Nephron (organoid): ENCODE measurements at regions not wholly inside any gene's neighbourhood (a gene's known extent, or its start where the extent isn't known, plus 50 kb on each side); places are given as distances from the start of the nearest gene placed in this dataset.

Experiments used
- H3K27ac Mint-ChIP-seq, 3 experiments: 2 replicates each; pipeline ENCODE4 v1.8.0; 2020; ENCODE audit warnings: mixed read lengths in 3 of 3, mild to moderate bottlenecking in 2 of 3, moderate library complexity in 1 of 3
- H3K27me3 Mint-ChIP-seq: 2 replicates; pipeline ENCODE4 v1.8.0; 2021; ENCODE audit warnings: low read depth, mild to moderate bottlenecking, moderate library complexity, mixed read lengths
- H3K36me3 Mint-ChIP-seq: 2 replicates; pipeline ENCODE4 v1.8.0; 2020; ENCODE audit warnings: low read depth, mixed read lengths
- H3K4me1 Mint-ChIP-seq: 2 replicates; pipeline ENCODE4 v1.8.0; 2020; ENCODE audit warnings: mixed read lengths
- H3K4me3 Mint-ChIP-seq, 3 experiments: 2 replicates each; pipeline ENCODE4 v1.8.0; 2020; ENCODE audit warnings: mild to moderate bottlenecking in 3 of 3, mixed read lengths in 3 of 3, moderate library complexity in 2 of 3
- H3K9me3 Mint-ChIP-seq: 2 replicates; pipeline ENCODE4 v1.8.0; 2020; ENCODE audit warnings: mixed read lengths
- CTCF ChIP-seq, 3 experiments: fragments of 200-600 bp; sonication (generic); IDR thresholded peaks; one replicate each; pipeline ENCODE4 v1.5.0; 2021; ENCODE audit warnings: antibody characterized with exemption in 3 of 3; ENCODE audit not compliant: unreplicated experiment in 3 of 3

- H3K27ac Mint-ChIP-seq: no peak overlapping the region
- H3K4me1 Mint-ChIP-seq: peaks cover 16% of the 10 kb centered on the region
- no peaks in the 10 kb centered on the region for H3K27me3 Mint-ChIP-seq
- H3K9me3 Mint-ChIP-seq: peaks cover 5% of the 10 kb centered on the region
- peaks cover 9% of the 10 kb centered on the region for H3K36me3 Mint-ChIP-seq
- TF ChIP-seq CTCF (IDR thresholded peaks at IDR 0.05; ENCODE audit: unreplicated experiment in 3 of 3): no peak
- no peak overlapping the region for H3K4me3 Mint-ChIP-seq
Measured at GRCh38 chr2:19300961-19301360, 57.5 kb downstream of the OSR1 start.

- Mint-ChIP-seq H3K9me3 (no peaks in the 10 kb centered on the region), H3K27me3 (no peaks in the 10 kb centered on the region), H3K4me3 (no peak overlapping the region), H3K27ac (no peak overlapping the region), H3K4me1 (peaks cover 8% of the 10 kb centered on the region), H3K36me3 (no peaks in the 10 kb centered on the region)
- TF ChIP-seq CTCF (IDR thresholded peaks at IDR 0.05; ENCODE audit: unreplicated experiment in 3 of 3): no peak
Measured at GRCh38 chr2:19299522-19299921, 58.9 kb downstream of the OSR1 start.

DNA sequence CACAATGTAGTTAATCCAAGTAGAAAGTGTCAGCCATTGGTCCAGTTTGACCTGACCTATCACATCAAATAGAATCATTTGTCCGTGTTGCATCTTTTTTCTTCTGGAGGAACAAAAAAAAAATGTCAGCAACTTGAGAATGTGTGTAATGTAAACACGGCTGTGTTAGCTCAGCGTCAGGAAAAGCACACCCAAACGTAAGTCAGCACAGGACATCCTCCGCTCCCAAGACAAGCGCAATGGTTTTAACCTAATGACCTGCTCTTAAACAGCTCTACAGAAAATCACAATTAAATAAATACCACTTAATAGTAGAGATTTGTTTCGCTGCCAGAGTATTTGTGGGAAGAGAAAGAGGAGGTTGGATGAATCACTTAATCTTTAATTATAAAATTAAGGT lies 59.4 kb downstream of the OSR1 start:
- Mint-ChIP-seq H3K27me3 (no peaks in the 10 kb centered on the region), H3K4me1 (peaks cover 8% of the 10 kb centered on the region), H3K4me3 (no peak overlapping the region), H3K36me3 (no peaks in the 10 kb centered on the region), H3K9me3 (no peaks in the 10 kb centered on the region), H3K27ac (no peak overlapping the region)
- no peak for TF ChIP-seq CTCF (IDR thresholded peaks at IDR 0.05; ENCODE audit: unreplicated experiment in 3 of 3)

- Mint-ChIP-seq H3K9me3 (no peaks in the 10 kb centered on the region), H3K27ac (no peak overlapping the region), H3K4me3 (no peak overlapping the region), H3K36me3 (no peaks in the 10 kb centered on the region), H3K4me1 (peaks cover 8% of the 10 kb centered on the region), H3K27me3 (no peaks in the 10 kb centered on the region)
- TF ChIP-seq CTCF (IDR thresholded peaks at IDR 0.05; ENCODE audit: unreplicated experiment in 3 of 3): no peak
Measured at GRCh38 chr2:19297716-19298115, 60.7 kb downstream of the OSR1 start.

- TF ChIP-seq CTCF (IDR thresholded peaks at IDR 0.05; ENCODE audit: unreplicated experiment in 3 of 3): no peak
- no peaks in the 10 kb centered on the region for H3K36me3 Mint-ChIP-seq
- H3K4me3 Mint-ChIP-seq: no peak overlapping the region
- no peak overlapping the region for H3K27ac Mint-ChIP-seq
- peaks cover 8% of the 10 kb centered on the region for H3K4me1 Mint-ChIP-seq
- H3K9me3 Mint-ChIP-seq: no peaks in the 10 kb centered on the region
- no peaks in the 10 kb centered on the region for H3K27me3 Mint-ChIP-seq
Measured at GRCh38 chr2:19295998-19296502, 62.4 kb downstream of the OSR1 start.

- Mint-ChIP-seq H3K4me3 (no peak overlapping the region), H3K4me1 (no peaks in the 10 kb centered on the region), H3K9me3 (no peaks in the 10 kb centered on the region), H3K27me3 (no peaks in the 10 kb centered on the region), H3K36me3 (no peaks in the 10 kb centered on the region), H3K27ac (no peak overlapping the region)
- no peak for TF ChIP-seq CTCF (IDR thresholded peaks at IDR 0.05; ENCODE audit: unreplicated experiment in 3 of 3)
Measured at GRCh38 chr2:19292007-19292406, 66.4 kb downstream of the OSR1 start.
